ENCODE measurements at regions not wholly inside any gene's neighbourhood (a gene's known extent, or its start where the extent isn't known, plus 50 kb on each side); places are given as distances from the start of the nearest gene placed in this dataset.
"Not testable (repeated sequence)": the region's sequence is repeated elsewhere in the genome, so short reads cannot be mapped to it uniquely, and the experiment has no call there.

DNA sequence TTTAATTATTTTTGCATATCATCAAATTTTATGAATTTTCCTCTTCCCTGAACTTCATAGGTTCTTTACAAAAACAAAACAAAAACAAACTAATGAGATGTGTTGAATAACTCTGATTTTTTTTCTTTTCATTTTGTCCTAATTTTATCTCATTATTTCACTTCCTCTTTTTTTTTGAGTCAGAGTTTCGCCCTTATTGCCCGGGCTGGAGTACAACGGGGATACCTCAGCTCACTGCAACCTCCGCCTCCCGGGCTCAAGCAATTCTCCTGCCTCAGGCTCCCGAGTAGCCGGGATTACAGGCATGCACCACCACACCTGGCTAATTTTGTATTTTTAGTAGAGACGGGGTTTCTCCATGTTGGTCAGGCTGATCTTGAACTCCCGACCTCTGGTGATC is 1633.3 kb downstream of the CDH8 start:
- DNase-seq (ENCODE audit: low spot score): not testable (repeated sequence)

GRCh38 chr16:60392380-60392779 is 1643.9 kb downstream of the CDH8 start:
- no peak for DNase-seq (ENCODE audit: low spot score)

GRCh38 chr16:60371591-60371990 is 1637.5 kb upstream of the GOT2 start:
- no peak for DNase-seq (ENCODE audit: low spot score)

GRCh38 chr16:60367739-60368138 is 1633.6 kb upstream of the GOT2 start:
- no peak for DNase-seq (ENCODE audit: low spot score)

DNA sequence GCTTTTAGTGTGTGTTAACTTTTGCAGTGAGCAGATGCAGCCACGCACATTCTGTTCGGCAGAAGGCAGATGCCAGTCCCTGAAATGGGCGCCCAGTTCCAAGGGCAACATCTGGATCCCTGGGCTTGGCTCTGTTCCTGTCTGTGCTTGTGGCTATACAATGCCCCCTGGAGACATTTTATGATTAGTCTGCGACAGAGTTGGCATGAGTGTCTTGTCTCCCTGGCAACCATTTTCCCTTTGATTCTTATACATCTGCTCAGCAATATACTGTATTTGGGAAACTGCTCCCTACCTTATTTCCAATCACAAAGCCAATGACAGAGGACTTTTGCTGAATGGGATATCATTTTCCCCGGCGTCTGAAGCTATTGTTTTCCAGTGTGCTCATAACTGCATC is 1629.5 kb upstream of the GOT2 start:
- no peak for DNase-seq (ENCODE audit: low spot score)

DNA sequence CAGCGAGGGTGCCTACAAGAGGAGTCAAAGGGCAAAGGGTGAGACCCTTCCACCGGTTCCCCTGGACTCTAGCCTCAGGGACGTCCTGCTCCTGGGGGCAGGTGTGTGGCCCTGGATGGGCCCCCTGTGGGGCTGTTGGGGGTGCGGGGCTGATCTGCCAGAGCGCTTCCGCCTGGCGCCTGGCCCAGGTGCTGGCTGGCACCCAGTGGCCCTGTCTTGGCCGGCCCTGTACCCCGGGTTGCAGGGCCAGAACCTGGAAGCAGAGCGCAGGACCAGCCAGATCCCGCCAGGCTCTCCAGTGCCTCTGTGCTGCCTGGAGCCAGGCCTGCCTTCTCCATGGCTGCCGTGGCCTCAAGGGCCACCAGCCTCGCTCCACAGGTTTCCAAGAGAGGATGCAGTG is 1625.8 kb upstream of the GOT2 start:
- not testable (repeated sequence) for DNase-seq (ENCODE audit: low spot score)

DNA sequence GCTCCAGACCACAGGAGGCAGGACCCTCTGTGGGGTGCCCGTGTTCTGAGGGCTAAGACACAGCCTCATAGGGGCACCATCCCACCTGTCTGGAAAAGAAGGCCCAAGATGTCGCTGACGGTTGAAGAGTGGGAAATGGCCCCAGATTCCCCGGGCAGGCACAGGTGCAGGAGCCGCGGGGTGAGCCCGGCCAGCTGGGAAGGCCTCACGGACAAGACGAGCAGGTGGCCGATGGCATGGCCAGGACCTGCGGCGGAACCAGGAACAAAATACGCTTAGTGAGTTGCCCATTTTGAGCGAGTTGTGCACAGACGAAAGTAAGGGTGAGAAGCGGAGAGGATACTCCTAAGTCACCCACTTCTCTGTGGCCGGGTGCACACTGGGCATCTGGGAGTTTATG is 1625.3 kb upstream of the GOT2 start:
- not testable (repeated sequence) for DNase-seq (ENCODE audit: low spot score)

DNA sequence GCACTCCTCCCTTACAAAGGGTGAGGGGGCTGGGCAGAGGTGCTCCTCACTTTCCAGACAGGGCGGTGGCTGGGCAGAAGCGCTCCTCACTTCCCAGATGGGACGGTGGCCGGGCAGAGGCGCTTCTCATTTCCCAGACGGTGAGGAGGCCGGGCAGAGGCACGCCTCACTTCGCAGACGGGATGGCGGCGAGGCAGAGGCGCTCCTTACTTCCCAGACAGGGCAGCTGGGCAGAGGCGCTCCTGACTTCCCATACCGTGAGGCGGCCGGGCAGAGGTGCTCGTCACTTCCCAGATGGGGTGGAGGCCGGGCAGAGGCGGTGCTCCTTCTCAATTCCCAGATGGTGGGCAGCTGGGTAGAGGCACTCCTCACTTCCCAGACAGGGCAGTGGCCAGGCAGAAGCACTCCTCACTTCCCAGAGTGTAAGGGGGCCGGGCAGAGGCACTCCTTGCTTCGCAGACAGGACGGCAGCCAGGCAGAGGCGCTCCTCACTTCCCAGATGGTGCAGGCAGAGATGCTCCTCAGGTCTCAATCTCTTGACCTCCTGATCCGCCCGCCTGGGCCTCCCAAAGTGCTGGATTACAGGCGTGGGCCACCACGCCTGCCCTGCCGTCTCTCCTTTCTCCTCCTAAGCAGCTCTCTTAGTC is 1623.9 kb upstream of the GOT2 start:
- not testable (repeated sequence) for DNase-seq (ENCODE audit: low spot score)

DNA sequence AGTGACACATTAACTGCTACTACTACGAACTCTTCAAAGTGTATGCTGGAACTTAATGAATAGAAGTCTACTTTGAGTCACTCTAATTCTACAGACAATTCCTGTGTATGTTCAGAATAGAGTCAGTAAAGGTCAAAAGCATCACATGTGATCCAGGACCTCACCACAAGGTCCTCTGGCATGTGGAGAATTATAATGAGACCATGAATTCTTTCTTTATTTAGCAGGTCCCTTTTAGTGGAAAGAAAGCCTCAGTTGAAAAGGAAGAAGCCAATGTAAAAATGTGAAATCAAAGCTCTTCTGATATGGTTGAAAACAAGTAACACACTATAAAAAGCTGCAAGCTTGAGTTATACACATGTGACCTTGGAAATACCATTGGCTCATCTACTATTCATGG is 1612.1 kb upstream of the GOT2 start:
- DNase-seq (ENCODE audit: low spot score): no peak

GRCh38 chr16:60337671-60338070 is 1603.6 kb upstream of the GOT2 start:
- no peak for DNase-seq (ENCODE audit: low spot score)

DNA sequence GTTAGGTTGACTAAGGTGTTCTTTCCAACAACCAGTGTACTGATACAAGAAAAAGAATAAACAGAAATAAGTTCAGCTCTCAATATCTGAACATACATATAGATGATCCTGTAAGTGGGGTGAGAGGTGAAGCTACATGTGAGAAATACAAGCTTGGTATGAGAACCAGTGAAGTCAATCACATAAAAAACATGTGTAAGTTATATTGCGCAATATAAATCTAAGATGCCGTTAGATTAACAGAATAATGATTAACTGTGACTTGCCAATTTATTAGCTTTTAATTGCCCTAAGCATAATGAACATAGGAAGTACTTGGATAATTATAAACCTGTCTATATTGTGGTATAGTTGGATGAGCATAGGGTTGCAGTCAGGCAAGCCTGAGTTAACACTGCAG is 1597.1 kb upstream of the GOT2 start:
- no peak for DNase-seq (ENCODE audit: low spot score)

GRCh38 chr16:60329108-60329507 is 1595.0 kb upstream of the GOT2 start:
- no peak for DNase-seq (ENCODE audit: low spot score)

GRCh38 chr16:60328152-60328551 is 1594.0 kb upstream of the GOT2 start:
- DNase-seq (ENCODE audit: low spot score): no peak

DNA sequence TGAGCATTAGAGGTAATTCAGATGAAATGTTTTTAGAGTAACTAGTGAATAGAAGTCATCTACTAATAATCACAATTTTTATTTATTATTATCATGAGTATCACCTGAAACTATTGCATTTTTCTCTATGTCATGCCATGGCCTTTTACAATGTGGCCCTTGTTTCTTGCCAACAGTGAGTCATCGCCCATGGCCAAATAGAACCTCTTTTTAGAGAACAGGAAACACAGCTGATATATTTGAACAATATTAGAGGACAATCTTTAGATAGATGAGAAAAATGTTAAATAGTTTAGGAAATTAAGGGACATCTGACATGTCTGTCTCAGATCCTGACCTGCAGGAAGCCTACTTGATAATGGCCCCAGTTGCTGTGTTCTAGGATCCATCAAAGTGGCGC is 1584.4 kb upstream of the GOT2 start:
- DNase-seq (ENCODE audit: low spot score): no peak

DNA sequence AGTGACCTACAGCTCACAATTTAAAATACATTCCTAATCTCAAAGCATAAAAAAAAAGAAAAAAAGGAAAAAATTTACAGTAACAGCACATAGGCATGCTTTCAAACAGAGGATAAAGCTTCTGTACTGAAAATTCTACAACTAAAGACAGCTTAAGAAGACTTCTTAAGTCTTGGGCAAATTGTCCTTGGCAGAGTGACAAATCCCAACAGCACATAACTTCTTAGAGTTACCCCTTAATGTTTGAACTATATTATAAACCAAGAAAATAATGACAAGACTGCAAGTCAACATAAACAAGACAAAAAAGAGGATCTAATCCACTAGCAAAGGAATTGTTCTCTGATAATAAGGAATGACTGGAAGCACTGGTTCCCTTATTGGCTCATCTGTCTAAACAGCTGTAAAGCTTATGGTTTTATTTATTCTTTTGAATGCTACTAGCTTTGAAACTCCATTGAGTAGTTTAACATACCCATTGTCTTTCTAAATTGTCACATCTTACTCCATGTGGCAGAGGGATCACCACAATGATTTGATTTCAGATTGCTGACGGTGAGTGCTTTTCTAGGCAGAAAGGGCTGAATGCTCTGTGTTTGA is 1576.8 kb upstream of the GOT2 start:
- DNase-seq (ENCODE audit: low spot score): no peak

GRCh38 chr16:60304720-60305119 is 1570.6 kb upstream of the GOT2 start:
- DNase-seq (ENCODE audit: low spot score): no peak

- no peak for DNase-seq (ENCODE audit: low spot score)
These were observed 1570.0 kb upstream of the GOT2 start for GRCh38 chr16:60304066-60304465.

- no peak for DNase-seq (ENCODE audit: low spot score)
These were observed 1568.6 kb upstream of the GOT2 start for GRCh38 chr16:60302676-60303075.

GRCh38 chr16:60302261-60302660 is 1568.1 kb upstream of the GOT2 start:
- no peak for DNase-seq (ENCODE audit: low spot score)

DNA sequence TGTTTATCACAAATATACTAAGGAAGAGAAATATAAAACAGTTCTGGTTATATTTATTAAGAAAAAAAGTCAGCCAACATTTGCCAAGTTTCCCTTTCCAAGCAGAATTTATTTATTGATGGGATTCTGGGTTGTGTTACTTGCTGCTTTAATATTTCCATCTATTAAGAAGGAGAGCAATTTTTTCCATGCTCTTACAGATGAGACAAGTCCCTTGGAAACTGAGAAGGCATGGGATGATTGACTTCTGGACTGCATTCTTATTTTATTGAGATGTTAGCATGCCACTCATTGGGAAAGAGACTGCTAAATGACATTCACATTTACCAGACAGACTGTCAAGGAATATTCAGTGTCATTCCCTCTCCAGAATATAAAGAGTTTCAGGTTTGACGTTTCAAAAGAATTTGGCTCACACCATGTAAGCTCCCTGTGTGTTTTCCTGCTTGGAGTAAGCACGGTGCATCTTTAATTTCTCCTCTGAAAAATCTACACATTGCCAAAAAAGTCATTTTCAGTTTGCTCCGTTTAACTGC is 1565.2 kb upstream of the GOT2 start:
- DNase-seq (ENCODE audit: low spot score): no peak

GRCh38 chr16:60295451-60295850 is 1561.3 kb upstream of the GOT2 start:
- DNase-seq (ENCODE audit: low spot score): no peak

- no peak for DNase-seq (ENCODE audit: low spot score)
These were observed 1551.7 kb upstream of the GOT2 start for GRCh38 chr16:60285794-60286193.

DNA sequence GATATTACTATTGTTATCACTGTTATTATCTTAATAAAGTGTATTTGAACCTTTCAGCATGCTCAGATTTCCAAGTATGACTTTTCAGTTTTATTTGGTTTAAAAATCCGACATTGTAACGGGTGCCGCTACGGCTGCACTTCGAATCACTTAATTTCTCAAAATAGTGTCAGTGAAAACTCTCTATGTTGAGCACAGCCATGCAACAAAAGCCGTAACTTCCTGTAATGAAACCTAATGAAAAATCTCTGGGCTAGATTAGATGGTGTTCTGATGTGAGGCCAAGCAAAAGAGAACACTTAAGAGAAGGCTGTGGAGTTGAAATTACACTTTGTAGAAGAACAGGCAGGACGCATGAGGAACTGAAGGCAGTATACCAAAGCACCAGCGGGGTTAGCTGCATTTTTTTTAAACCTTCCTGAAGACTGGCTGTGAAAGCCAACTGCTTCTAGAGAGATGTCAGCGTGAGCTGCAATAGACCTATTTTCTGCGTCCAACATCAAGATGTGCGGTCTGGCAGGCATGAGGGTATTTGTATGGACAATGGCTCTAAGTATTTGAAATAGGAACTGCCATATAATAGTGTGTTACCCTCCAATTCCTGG is 1545.0 kb upstream of the GOT2 start:
- no peak for DNase-seq (ENCODE audit: low spot score)

Measured in A172 (cell line).